GM12878 (cell line): ENCODE measurements at regions not wholly inside any gene's neighbourhood (a gene's known extent, or its start where the extent isn't known, plus 50 kb on each side); places are given as distances from the start of the nearest gene placed in this dataset.

Source experiments
- BMI1 ChIP-seq: fragments of 450-650 bp; IDR thresholded peaks from 2 replicates; pipeline ENCODE4 v1.6.1; 2016; ENCODE audit warnings: mild to moderate bottlenecking, moderate library complexity, borderline replicate concordance
- FOXK2 ChIP-seq: fragments of 450-650 bp; IDR thresholded peaks from 2 replicates; pipeline ENCODE4 v1.6.1; 2017; ENCODE audit warnings: mild to moderate bottlenecking, moderate library complexity
- HDAC6 ChIP-seq: fragments of 200-600 bp; sonication (generic); IDR thresholded peaks from one replicate; pipeline ENCODE4 v1.8.0; 2017; ENCODE audit warnings: antibody characterized with exemption; ENCODE audit not compliant: unreplicated experiment
- HSF1 ChIP-seq: fragments of 150-350 bp; IDR thresholded peaks from 2 replicates; pipeline ENCODE4 v1.6.1; 2014; ENCODE audit warnings: mild to moderate bottlenecking, low read depth, low read length
- IRF4 ChIP-seq: IDR thresholded peaks from 2 replicates; pipeline ENCODE4 v1.6.1; 2011; ENCODE audit warnings: low read depth, low read length
- KLF5 ChIP-seq: fragments of 450-650 bp; IDR thresholded peaks from 2 replicates; pipeline ENCODE4 v1.6.1; 2014; ENCODE audit warnings: mild to moderate bottlenecking; ENCODE audit not compliant: partially characterized antibody
- MEF2B ChIP-seq: fragments of 450-650 bp; IDR thresholded peaks from 2 replicates; pipeline ENCODE4 v1.6.1; 2018; ENCODE audit warnings: mild to moderate bottlenecking, moderate library complexity; ENCODE audit not compliant: partially characterized antibody, poor library complexity, severe bottlenecking
- RCOR1 ChIP-seq: conservative IDR thresholded peaks from 2 replicates; pipeline ENCODE4 v1.6.1; 2012; ENCODE audit warnings: low read depth, low read length, improper control_type of control experiment
- RELA ChIP-seq: fragments of 450-650 bp; IDR thresholded peaks from 2 replicates; pipeline ENCODE4 v1.8.0; 2014; ENCODE audit warnings: borderline replicate concordance; ENCODE audit not compliant: partially characterized antibody
- USF1 ChIP-seq: IDR thresholded peaks from 2 replicates; pipeline ENCODE4 v1.6.1; 2011; ENCODE audit warnings: borderline replicate concordance, low read depth, mild to moderate bottlenecking, moderate library complexity, mixed read lengths, low read length; ENCODE audit not compliant: insufficient read depth; ENCODE audit errors: extremely low read length
- ZBTB33 ChIP-seq: fragments of 450-650 bp; IDR thresholded peaks from 2 replicates; pipeline ENCODE4 v1.6.1; 2017; ENCODE audit warnings: mild to moderate bottlenecking
- ZNF687 ChIP-seq: fragments of 450-650 bp; IDR thresholded peaks from 2 replicates; pipeline ENCODE4 v1.6.1; 2017; ENCODE audit warnings: mild to moderate bottlenecking, moderate library complexity

- no peak for TF ChIP-seq ZNF687
- TF ChIP-seq USF1: no peak
- TF ChIP-seq RELA: no peak
- TF ChIP-seq KLF5: no peak
- TF ChIP-seq FOXK2: no peak
- no peak for TF ChIP-seq MEF2B
- TF ChIP-seq HSF1: no peak
- no peak for TF ChIP-seq IRF4
- TF ChIP-seq ZBTB33: no peak
- no peak for TF ChIP-seq BMI1
- TF ChIP-seq HDAC6: no peak
- no peak for TF ChIP-seq RCOR1
Measured at GRCh38 chr11:100594320-100594719, 92.8 kb upstream of the ARHGAP42 start (continued).
